GM23338 (cell line): ENCODE measurements at regions not wholly inside any gene's neighbourhood (a gene's known extent, or its start where the extent isn't known, plus 50 kb on each side); places are given as distances from the start of the nearest gene placed in this dataset.
A peak's percentile ranks its signal among the peaks of the same experiment; 100 is the strongest.

Experiments used
- ATAC-seq: fragments of 200-7000 bp; cut with Tn5 transposase; 3 replicates; pipeline ENCODE4 v1.9.1; 2020
- DNase-seq: peaks from one replicate; pipeline ENCODE4 v3.0.0-alpha.2; 2015; ENCODE audit warnings: low spot score
- H2AFZ ChIP-seq: fragments of 200-600 bp; sonication (generic); 2 replicates; pipeline ENCODE4 v1.8.0; 2016; ENCODE audit warnings: antibody characterized with exemption, mild to moderate bottlenecking, moderate library complexity
- H3F3A ChIP-seq: fragments of 200-600 bp; sonication (generic); replicated peaks from 2 replicates; pipeline ENCODE4 v1.8.0; 2017; ENCODE audit warnings: antibody characterized with exemption, mixed run types, low read depth
- H3K27ac ChIP-seq: fragments of 200-600 bp; sonication (generic); 2 replicates; pipeline ENCODE4 v1.6.1; 2016; ENCODE audit warnings: low read depth
- H3K27me3 ChIP-seq: fragments of 200-600 bp; sonication (generic); 2 replicates; pipeline ENCODE4 v1.8.0; 2016; ENCODE audit warnings: mild to moderate bottlenecking, mixed run types, moderate library complexity; ENCODE audit not compliant: insufficient read depth
- H3K36me3 ChIP-seq: fragments of 200-600 bp; sonication (generic); 2 replicates; pipeline ENCODE4 v1.8.0; 2016; ENCODE audit warnings: mild to moderate bottlenecking; ENCODE audit not compliant: insufficient read depth
- H3K4me1 ChIP-seq: fragments of 200-600 bp; sonication (generic); 2 replicates; pipeline ENCODE4 v1.8.0; 2016; ENCODE audit warnings: mild to moderate bottlenecking, moderate library complexity; ENCODE audit not compliant: insufficient read depth
- H3K4me2 ChIP-seq: fragments of 200-600 bp; sonication (generic); 2 replicates; pipeline ENCODE4 v1.7.1; 2017; ENCODE audit warnings: mixed run types
- H3K4me3 ChIP-seq: fragments of 200-600 bp; sonication (generic); 2 replicates; pipeline ENCODE4 v1.6.1; 2016; ENCODE audit warnings: mixed run types
- H3K79me2 ChIP-seq: fragments of 200-600 bp; sonication (generic); replicated peaks from 2 replicates; pipeline ENCODE4 v1.8.0; 2017; ENCODE audit warnings: mild to moderate bottlenecking; ENCODE audit not compliant: insufficient read depth
- H3K9me2 ChIP-seq: fragments of 200-600 bp; sonication (generic); 2 replicates; pipeline ENCODE4 v1.8.0; 2017; ENCODE audit not compliant: insufficient read depth
- H4K20me1 ChIP-seq: fragments of 200-600 bp; sonication (generic); replicated peaks from 2 replicates; pipeline ENCODE4 v1.8.0; 2017; ENCODE audit warnings: mild to moderate bottlenecking; ENCODE audit not compliant: insufficient read depth
- H3K27ac Mint-ChIP-seq: 2 replicates; pipeline ENCODE4 v1.8.0; 2020; ENCODE audit warnings: inconsistent platforms, mild to moderate bottlenecking, moderate library complexity, mixed read lengths
- H3K27me3 Mint-ChIP-seq: 3 replicates; pipeline ENCODE4 v1.8.0; 2022; ENCODE audit warnings: low read depth, mild to moderate bottlenecking, moderate library complexity, mixed read lengths, inconsistent platforms; ENCODE audit not compliant: insufficient read depth, poor library complexity
- H3K36me3 Mint-ChIP-seq: 3 replicates; pipeline ENCODE4 v1.8.0; 2021; ENCODE audit warnings: low read depth, mild to moderate bottlenecking, inconsistent platforms, moderate library complexity, mixed read lengths
- H3K4me1 Mint-ChIP-seq: 3 replicates; pipeline ENCODE4 v1.8.0; 2020; ENCODE audit warnings: mild to moderate bottlenecking, inconsistent platforms, mixed read lengths
- H3K4me3 Mint-ChIP-seq: 3 replicates; pipeline ENCODE4 v1.8.0; 2021; ENCODE audit warnings: moderate library complexity, mild to moderate bottlenecking, inconsistent platforms, mixed read lengths
- H3K9me3 Mint-ChIP-seq: 3 replicates; pipeline ENCODE4 v1.8.0; 2020; ENCODE audit warnings: moderate library complexity, mild to moderate bottlenecking, inconsistent platforms, mixed read lengths
- CREB1 ChIP-seq: fragments of 250-450 bp; sonication (Bioruptor Pico); IDR thresholded peaks from 2 replicates; pipeline ENCODE4 v1.5.0; 2020; ENCODE audit warnings: low read depth, mild to moderate bottlenecking, moderate library complexity
- CTCF ChIP-seq, 2 experiments: fragments of 200-600 bp in 1 of 2; sonication (generic) in 1 of 2; conservative IDR thresholded peaks; 2 replicates each; pipeline versions ENCODE4 v1.5.1 to v1.6.1; 2016 to 2017; ENCODE audit warnings: antibody characterized with exemption in 2 of 2, low read depth in 2 of 2, mild to moderate bottlenecking in 2 of 2, moderate library complexity in 1 of 2
- ETS1 ChIP-seq: IDR thresholded peaks from 2 replicates; pipeline ENCODE4 v1.6.1; 2016; ENCODE audit warnings: antibody characterized with exemption
- EZH2 ChIP-seq: fragments of 200-600 bp; sonication (generic); IDR thresholded peaks from one replicate; pipeline ENCODE4 v1.8.0; 2017; ENCODE audit warnings: antibody characterized with exemption, mild to moderate bottlenecking, low read depth; ENCODE audit not compliant: unreplicated experiment
- EZH2phosphoT487 ChIP-seq: fragments of 200-600 bp; sonication (generic); IDR thresholded peaks from one replicate; pipeline ENCODE4 v1.8.1; 2018; ENCODE audit warnings: antibody characterized with exemption; ENCODE audit not compliant: unreplicated experiment
- JUNB ChIP-seq: IDR thresholded peaks from one replicate; pipeline ENCODE4 v1.6.1; 2016; ENCODE audit warnings: antibody characterized with exemption; ENCODE audit not compliant: unreplicated experiment
- NANOG ChIP-seq: IDR thresholded peaks from 2 replicates; pipeline ENCODE4 v1.6.1; 2016; ENCODE audit warnings: antibody characterized with exemption, borderline replicate concordance
- POLR2AphosphoS5 ChIP-seq: IDR thresholded peaks from 2 replicates; pipeline ENCODE4 v1.6.1; 2016; ENCODE audit warnings: antibody characterized with exemption, low read depth
- REST ChIP-seq: IDR thresholded peaks from one replicate; pipeline ENCODE4 v1.6.1; 2018; ENCODE audit warnings: antibody characterized with exemption; ENCODE audit not compliant: unreplicated experiment
- STAT1 ChIP-seq: IDR thresholded peaks from one replicate; pipeline ENCODE4 v1.6.1; 2016; ENCODE audit warnings: antibody characterized with exemption; ENCODE audit not compliant: unreplicated experiment
- ZNF114 ChIP-seq: fragments of 250-450 bp; sonication (Bioruptor Pico); IDR thresholded peaks from 2 replicates; pipeline ENCODE4 v1.5.0; 2020; ENCODE audit warnings: mild to moderate bottlenecking, moderate library complexity
- ZNF331 ChIP-seq: fragments of 250-450 bp; sonication (Bioruptor Pico); IDR thresholded peaks from 2 replicates; pipeline ENCODE4 v1.5.0; 2020; ENCODE audit warnings: low read depth, mild to moderate bottlenecking, moderate library complexity
- ZNF462 ChIP-seq: fragments of 250-450 bp; sonication (Bioruptor Pico); IDR thresholded peaks from 2 replicates; pipeline ENCODE4 v1.5.0; 2020; ENCODE audit warnings: mild to moderate bottlenecking, moderate library complexity

GRCh38 chr15:26029146-26029545 is 166.0 kb upstream of the ATP10A start:
- no peaks in the 10 kb centered on the region for H3K9me2 ChIP-seq
- no peaks in the 10 kb centered on the region for H4K20me1 ChIP-seq
- Mint-ChIP-seq H3K27me3 (peaks cover 6% of the 10 kb centered on the region), H3K27ac (no peak overlapping the region), H3K4me3 (no peak overlapping the region), H3K9me3 (no peaks in the 10 kb centered on the region), H3K4me1 (peaks cover 14% of the 10 kb centered on the region), H3K36me3 (no peaks in the 10 kb centered on the region)
- H3K36me3 ChIP-seq: no peaks in the 10 kb centered on the region
- DNase-seq (no peak), ATAC-seq (no peak)
- no peaks in the 10 kb centered on the region for H3K79me2 ChIP-seq
- no peaks in the 10 kb centered on the region for H3K27me3 ChIP-seq
- no peaks in the 10 kb centered on the region for H3F3A ChIP-seq
- TF ChIP-seq CREB1 (no peak), ZNF331 (CRISPR knock-in tag) (no peak), JUNB (no peak), STAT1 (no peak), REST (no peak), ZNF114 (CRISPR knock-in tag) (no peak), POLR2AphosphoS5 (no peak), EZH2 (no peak), NANOG (no peak), EZH2phosphoT487 (no peak), CTCF (conservative IDR thresholded peaks at IDR 0.05; ENCODE audit: low read depth in 2 of 2) (no peak), ETS1 (no peak), ZNF462 (CRISPR knock-in tag) (no peak)
- no peak overlapping the region for H3K27ac ChIP-seq
- no peak overlapping the region for H3K4me3 ChIP-seq
- H3K4me1 ChIP-seq: peaks cover 5% of the 10 kb centered on the region; the same call in 1 of the 2 replicates
- no peak overlapping the region for H3K4me2 ChIP-seq
- peak overlapping the region; percentile 69 for H2AFZ ChIP-seq
